HG03045 (cell line): ENCODE measurements at regions not wholly inside any gene's neighbourhood (a gene's known extent, or its start where the extent isn't known, plus 50 kb on each side); places are given as distances from the start of the nearest gene placed in this dataset.

Experiments
- ATAC-seq: cut with Tn5 transposase; IDR thresholded peaks from one replicate; pipeline ENCODE4 v1.9.1; 2021; ENCODE audit warnings: mild to moderate bottlenecking, moderate library complexity; ENCODE audit not compliant: unreplicated experiment

DNA sequence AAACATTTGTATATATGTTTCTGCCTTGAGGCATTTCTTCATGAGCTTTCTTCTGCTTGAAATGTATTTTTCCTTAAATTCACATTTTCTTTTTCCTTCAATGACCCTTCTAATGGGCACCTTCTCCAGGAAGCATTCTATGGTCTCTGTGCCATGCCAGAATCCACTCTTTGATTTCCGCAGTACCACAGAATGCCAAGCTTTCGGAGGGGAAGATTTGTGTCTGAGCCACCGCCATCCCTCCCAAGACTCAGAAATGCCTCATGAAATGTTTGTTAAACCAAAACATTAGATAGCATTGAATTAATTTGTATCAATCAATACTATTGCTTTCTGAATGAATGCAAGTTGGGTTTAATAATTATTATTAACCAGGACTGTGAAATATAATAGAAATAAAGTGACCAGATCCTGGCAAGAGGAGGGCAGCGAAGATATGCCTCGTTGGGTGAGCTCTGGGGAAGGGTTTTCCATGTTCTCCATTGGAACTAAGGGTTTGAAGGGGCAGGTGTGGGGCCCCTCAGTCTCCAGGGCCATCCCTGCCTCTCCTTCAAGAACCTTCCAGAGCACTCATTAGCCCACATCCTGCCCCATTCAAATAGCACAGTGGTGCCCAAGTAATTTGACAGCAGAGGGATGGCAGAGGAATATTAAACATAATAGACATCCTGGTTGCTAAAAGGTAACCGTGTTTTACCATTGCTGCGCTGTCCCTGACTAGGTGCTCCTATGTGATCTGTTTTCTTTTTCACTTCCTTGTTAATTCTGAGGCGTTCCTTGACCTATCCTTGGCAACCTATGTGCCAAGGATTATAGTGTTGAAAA lies 189.6 kb downstream of the MYCN start:
- no peak for ATAC-seq

DNA sequence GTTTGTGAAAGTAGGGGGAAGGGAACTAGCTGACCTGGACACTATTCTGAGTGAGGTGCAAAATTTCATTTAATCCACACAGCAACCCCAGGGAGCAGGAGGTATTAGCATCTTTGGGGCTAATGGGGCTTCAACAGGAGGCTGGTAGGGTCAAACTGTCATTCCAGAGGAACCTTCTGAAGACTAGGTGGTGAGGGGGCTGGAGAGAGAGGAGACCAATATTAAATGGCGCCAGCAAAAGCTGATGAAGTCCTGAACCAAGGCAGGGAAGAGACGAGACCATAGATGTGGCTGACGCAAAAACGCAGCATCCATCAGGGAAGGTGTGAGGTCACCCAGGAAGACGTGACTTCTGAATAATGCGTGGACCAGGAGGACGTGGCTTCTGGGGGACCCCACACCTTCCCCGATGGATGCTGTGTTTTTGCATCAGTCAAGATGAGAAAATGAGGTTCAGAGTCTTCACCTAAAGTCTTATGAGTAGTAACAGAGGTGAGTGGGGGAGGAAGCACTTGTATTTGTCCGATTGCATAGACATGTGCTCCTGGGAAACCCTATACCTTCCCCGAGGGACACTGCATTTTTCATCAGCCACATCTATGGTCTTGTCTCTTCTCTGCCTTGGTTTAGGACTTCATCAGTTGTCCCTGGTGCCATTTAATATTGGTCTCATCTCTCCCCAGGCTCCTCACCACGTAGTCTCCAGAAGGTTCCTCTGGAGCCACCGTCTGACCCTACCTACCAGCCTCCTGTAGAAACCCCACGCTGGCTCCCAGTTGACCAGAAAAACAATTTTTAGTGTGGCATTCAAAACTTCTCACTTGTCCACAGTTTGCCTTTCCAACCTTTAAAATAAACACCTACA lies 188.6 kb downstream of the MYCN start:
- ATAC-seq, result no peak

DNA sequence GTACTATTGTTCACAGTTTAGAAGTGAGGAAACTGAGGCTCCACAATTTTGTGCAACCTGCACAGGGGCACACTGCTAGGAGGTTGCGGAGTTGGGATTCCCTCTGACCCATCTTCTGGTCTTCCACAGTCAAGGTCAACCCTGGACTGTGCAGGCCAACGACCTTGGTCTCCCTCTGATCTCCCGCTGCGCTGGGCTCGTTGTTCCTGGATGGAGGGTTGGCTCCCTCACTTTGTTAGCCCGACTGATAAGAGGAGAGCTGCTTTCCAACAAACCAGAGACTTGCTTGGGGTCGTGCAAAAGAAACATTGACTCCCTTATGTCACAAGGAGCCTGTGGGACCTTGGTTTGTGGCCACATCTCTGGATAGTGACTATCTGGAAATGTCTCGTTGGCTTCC lies 187.6 kb downstream of the MYCN start:
- ATAC-seq, result no peak

DNA sequence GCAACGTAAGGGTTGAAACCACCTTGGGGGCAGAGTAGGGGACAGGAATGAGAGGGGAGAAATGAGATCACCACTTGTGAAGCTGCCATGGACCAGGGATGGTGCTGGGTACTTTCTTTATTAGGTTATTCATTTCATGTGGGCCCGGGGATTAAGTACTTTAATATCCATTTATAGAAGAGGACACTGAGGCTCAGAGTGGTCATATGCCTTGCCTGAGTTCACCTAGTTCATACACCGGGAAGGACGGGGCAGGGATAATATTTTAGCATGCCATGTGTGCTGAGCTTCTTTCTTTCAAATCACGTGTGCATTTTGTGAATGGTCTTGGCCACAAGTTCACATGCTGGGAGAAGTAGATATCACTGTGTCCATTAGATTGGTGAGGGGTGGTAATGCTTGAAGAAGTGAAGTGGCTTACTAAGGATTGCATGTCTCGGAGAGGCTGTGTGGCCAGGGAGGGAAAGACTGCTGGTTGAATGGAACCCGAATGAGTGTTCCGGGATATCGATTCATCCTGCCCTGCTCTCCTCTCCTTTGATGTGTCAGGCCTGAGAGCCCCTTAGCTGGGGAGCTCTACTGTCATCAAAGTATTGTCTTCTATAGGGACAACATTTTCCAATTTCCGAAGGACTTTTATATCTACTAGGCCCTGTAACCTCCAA lies 187.1 kb downstream of the MYCN start:
- ATAC-seq, result no peak

DNA sequence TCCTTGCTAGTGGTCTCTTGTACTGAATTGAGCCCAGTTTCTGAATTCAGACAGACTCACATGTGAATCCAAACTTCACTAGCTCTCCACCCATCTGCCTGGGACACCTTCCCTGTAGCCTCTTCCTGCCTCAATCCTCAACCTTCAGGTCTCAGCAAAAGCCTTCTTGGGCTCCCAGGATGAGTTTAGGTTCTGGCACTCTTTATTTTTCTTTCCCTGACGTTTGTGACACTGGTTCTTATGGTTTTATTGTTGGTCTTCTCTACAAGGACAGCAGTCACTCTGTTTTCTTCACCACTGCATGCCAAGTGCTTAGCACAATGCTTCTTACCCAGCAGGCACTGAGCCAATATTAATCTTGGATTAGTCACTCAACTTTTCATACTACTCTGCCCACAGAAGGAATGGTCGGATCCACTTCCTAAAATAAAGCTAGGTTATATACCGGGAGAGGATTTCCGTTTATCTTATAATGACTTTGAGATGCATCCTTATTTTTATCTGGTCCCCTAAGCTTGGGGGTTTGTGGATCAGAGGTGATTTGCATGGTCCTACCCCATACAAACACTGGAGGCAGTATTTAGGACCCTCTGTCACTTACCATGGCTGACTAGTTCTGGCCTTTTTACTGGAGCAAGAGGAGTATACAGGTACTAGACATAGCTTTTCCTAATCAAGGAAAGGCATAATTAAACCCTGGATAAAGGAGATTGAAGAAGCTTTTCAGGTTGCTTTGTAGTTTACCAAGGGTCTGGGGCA lies 186.3 kb downstream of the MYCN start:
- ATAC-seq, result no peak

DNA sequence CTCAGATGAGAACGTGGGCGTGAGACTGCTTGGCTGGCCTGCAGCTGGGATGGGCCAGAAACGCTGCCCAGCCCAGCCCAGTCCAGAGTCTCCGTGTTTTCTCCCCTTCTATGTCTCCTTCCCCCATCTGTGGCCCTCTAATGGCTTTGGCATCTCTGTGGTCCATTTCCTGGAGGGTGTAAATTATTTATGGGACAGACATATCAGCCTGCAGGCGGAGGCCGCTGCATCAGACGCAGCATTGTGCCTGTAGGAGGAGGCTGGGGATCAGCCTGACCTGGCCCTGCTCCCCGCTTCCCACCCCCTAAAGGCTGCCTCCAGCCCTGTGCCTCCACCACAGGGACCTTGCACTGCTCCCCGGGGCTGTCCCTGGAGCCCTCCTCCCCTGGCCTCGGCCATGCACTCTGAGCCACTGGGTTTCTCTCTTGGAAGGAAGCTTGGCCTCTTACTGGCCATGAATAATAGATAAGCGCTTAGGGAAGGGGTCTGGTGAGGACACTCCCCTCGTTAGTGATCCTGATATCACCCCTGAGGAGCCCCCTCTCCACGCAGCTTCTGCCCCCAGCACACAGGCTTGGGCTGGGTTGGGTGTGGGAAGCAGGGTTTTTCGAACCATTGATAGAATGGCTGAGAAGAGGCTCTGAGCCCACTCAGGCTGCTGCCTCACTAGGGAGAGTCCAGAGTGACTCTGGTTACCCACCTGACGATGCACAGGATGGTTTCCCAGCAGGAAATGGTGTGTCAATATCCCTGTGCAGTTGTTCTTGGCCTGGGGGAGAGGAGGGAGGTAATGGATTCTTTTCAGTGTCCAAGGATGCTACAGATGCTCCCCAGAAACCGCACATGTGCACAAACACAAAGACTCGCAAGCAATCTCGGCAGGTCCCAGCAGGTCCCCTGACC lies 185.5 kb downstream of the MYCN start:
- no peak for ATAC-seq

DNA sequence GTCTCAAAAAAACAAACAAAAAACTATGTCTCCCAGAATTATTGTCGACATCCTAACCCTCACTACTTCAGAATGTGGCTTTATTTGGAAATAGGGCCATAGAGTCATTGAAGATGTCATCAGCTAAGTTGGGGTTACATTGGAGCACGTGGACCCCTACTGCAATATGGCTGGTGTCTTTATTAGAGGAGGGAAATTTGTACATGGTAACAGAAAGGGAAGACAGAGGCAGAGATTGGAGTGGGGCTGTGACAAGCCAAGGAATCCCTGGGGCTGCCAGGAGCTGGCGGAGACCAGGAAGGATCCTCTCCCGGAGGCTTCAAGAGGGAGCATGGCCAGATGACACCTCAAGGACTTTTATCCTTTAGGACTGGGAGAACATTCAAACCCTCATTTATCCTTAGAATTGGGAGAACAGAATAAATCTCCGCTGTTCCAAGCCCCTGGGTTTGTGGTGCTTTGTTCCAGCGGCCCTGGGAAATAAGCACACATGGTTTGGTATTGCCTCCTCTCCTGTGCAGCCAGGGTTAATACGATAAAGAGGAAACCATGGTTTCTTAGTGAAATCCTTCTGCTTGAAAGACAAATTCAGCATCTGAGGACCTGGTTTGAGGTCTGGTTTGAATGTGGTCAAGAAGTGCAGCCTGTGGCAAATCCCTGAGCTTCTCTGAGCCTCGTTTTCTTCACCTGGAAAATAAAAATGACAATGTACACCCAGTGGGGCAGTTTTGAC lies 184.7 kb downstream of the MYCN start:
- no peak for ATAC-seq

DNA sequence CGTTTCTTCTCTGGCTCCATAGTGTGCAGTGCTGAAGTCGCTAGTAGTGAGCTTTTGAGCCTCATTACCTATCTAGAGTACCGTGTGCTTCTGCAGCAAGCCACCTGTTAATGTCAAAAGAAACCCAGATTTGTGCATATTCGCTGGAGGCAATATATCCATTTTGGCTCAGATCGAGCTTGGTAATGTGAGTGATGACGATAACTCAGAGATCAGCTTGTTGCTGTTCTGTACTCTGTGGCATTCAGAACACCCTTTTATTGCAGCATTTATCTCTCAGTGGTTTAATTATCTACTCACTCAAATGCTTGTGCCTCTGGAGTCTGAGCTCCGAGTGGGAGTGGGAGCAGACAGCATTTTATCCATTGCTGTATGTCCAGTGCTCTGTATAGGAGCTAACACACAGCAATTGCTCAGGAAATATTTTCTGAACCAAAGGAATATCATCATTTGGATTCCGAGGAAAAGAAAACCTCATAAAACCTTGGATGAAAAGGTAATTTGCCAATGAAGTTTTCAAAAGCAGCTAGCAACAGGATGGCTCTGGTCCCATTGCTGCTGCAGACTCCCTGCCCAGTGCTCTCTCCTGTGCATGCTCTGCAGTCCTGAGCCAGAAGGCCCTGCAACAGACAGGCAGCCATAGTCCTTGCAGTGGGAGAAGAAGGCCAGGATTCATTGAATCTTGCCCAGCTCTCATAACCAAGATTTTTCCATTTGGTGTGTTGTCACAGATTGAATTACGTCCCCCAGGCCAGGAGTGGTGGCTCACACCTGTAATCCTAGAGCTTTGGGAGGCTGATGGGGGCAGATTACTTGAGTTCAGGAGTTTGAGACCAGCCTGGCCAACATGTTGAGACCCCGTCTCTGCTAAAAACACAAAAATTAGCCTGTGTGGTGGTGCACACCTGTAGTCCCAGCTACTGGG lies 183.8 kb downstream of the MYCN start:
- no peak for ATAC-seq

DNA sequence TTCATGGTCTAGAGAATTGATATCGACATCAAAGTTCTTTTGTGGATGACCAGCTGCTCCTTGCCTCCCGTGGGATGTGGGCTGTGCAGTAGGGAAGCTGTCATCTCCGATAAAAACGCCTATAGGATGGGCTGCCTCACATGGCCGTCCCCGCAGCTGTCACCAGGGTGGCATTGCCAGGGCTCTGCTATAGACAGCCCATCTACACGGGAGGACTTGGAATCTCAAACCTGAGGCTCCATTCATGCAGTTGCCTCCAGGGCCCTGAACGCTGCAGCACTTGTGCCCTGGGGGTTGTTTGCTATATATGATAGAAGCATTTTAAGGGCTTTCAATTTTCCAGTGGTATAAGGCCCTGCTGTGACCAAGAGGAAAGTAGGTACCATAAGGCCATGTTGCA lies 183.1 kb downstream of the MYCN start:
- ATAC-seq, result no peak

DNA sequence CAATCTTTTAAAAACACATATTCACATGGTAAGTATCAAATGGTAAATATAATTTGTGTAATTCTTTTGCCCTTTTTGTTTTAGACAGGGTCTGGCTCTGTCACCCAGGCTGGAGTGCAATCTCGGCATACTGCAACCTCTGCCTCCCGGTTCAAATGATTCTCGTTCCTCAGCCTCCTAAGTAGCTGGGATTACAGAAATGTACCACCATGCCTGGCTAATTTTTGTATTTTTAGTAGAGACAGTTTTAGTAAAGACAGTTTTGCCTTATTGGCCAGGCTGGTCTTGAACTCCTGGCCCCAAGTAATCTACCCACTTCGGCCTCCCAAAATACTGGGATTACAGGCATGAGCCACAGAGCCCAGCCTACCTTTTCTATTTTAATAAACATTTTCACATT lies 182.2 kb downstream of the MYCN start:
- ATAC-seq, result no peak

DNA sequence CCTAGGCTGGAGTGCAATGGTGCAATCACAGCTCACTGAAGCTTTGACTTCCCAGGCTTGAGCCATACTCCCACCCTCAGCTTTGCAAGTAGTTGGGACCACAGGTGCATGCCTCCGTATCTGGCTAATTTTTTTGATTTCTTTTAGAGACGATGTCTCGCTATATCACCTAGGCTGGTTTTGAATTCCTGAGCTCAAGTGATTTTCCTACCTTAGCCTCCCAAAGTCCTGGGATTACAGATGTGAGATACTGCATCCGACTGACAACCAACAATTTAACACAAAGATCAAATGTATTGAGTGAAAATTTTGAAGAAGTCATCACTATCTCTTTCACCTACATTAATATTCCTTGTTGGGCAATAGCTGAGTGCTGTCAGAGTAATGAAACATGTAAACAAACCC lies 181.6 kb downstream of the MYCN start:
- no peak for ATAC-seq

DNA sequence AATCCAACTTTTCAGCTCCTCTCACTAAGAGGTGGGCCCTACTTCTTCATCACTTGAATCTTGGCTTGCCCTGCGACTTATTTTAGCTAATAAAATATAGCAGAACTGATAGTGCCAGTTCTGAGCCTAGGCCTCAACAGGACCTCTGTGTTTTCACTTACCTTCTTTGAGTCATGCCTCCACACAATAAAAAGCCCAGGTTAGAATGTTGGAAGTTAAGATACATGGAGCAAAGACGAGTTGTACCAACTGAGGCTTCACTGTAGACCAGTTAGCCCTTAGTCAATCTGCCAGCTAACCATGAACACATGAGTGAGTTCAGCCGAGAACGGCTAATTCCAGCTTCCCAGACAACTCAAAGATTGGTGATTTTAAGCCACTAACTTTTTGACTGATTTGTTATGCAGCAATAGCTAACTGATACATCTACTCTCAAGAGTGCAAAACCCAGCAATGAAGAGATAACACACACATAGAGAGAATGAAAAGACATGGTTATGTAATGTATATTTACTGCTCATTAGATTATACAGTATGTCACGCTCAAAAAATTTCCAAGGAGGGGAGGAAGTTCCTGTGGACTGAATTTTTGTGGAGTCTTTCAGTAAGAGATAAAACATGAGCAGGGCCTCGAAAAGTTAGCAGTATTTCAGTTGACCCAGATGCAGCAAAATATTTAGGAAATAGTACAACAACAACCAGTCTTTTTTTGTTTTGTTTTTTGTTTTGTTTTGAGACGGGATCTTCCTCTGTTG lies 181.1 kb downstream of the MYCN start:
- ATAC-seq, result no peak

DNA sequence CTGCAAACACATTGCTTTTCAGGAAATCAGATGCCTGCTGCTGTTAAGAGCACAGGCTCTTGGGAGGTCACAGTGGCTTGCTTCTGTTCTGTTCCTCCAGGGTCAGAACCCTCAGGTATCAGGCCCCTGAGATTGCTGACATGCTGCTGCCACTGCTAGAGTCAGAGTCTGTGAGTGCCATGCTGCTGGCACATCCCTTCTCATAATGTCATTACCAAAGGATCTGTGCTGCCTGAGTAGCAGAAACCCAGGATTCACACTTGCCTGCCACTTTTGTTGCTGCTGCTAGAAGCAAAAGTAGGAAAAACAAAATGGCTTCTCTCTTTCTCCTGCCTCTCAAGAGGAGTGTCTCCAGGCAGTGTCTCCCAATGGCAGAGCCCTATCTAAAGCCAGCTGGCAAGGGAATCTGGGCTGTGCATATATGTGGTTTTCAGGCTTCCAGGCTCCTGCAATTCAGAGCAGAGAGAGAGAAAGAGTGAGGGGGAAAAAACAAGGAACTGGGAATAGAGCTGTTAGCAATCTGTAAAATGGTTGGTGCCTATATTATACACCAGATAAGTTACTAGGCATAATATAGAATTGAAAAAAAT lies 180.3 kb downstream of the MYCN start:
- no peak for ATAC-seq

DNA sequence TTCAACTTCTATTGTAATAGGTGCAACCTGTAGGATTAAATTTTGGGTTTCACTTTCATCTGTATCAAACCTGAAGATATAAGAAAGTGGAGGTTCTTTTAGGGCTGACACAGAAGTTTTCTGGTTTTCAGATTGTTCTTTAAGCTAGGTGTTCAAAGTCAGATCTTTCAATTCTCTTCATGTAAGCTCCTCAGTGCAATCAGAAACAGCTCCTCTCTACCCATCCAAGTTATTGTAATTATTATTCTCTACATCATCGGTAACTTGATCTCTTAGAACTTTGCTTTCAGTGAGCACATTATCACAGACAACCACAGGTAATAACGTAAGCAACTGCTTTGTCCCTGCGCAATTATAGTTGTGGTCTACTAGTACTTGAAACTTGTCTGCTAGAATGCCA lies 179.4 kb downstream of the MYCN start:
- no peak for ATAC-seq

DNA sequence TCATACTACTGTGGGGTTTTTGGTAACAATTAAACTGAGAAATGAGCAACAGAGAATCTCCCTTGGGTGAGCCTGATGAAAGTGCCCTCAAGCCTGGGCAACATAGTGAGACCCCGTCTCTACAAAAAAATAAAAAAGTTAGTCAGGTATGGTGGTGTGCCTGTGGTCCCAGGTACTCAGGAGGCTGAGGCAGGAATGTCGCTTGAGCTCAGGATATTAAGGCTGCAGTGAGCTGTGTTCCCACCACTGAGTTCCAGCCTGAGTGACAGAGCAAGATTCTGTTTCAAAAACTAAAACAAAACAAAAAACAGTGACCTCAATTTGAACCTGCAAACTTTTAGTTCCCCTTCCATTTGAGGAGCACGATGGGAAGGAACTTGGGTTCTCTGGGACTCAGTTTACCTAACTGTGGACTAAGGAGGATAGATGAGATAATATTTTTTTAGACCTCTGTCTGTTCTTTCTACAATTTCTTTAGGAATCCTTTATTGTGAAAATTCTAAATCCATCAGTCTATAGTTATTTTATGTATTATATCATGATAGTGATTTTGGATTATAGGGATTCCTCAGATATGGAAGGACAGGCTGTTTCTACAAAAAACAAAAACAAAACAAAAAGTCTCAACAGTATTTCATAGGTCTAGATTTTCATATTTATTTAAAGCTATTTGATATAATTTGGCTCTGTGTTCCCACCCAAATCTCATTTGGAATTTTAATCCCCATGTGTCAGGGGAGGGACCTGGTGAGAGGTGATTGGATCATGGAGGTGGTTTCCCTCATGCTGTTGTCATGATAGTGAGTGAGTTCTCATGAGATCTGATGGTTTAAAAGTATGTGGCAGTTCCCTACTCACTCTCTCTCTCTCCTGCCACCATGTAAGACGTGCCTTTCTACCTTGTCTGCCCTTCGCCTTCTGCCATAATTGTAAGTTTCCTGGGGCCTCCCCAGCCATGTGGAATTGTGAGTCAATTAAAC lies 178.6 kb downstream of the MYCN start:
- no peak for ATAC-seq
